ENCODE measurements at regions not wholly inside any gene's neighbourhood (a gene's known extent, or its start where the extent isn't known, plus 50 kb on each side); places are given as distances from the start of the nearest gene placed in this dataset.
A peak's percentile ranks its signal among the peaks of the same experiment; 100 is the strongest.

DNA sequence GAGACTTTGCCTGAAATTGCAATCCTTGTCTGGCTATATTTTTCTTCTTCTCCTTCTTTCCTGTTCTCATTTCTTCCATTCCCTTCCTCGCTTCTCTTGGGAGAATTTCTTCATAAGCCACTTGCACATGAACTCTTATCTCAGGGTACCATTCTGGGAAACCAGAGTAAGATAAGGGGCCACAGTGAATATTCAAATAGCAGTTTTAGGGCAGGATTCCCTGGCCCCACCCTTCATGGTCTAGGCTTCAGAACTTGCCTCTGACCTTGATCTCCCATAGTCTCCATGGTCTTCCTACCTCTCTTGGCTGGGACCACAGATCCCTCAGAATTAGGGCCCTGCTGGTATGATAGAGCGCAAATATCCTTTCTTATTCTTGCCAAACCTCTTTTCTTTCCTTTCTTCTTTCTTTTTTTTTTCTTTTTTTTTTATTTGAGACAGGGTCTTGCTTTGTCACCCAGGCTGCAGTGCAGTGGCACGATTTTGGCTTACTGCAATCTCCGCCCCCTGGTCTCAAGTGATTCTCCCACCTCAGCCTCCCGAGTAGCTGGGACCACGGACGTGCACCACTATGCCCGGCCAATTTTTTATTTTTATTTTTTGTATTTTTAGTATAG is 123.0 kb upstream of the CITED2 start (continued):
- TF ChIP-seq, protein P1, sequence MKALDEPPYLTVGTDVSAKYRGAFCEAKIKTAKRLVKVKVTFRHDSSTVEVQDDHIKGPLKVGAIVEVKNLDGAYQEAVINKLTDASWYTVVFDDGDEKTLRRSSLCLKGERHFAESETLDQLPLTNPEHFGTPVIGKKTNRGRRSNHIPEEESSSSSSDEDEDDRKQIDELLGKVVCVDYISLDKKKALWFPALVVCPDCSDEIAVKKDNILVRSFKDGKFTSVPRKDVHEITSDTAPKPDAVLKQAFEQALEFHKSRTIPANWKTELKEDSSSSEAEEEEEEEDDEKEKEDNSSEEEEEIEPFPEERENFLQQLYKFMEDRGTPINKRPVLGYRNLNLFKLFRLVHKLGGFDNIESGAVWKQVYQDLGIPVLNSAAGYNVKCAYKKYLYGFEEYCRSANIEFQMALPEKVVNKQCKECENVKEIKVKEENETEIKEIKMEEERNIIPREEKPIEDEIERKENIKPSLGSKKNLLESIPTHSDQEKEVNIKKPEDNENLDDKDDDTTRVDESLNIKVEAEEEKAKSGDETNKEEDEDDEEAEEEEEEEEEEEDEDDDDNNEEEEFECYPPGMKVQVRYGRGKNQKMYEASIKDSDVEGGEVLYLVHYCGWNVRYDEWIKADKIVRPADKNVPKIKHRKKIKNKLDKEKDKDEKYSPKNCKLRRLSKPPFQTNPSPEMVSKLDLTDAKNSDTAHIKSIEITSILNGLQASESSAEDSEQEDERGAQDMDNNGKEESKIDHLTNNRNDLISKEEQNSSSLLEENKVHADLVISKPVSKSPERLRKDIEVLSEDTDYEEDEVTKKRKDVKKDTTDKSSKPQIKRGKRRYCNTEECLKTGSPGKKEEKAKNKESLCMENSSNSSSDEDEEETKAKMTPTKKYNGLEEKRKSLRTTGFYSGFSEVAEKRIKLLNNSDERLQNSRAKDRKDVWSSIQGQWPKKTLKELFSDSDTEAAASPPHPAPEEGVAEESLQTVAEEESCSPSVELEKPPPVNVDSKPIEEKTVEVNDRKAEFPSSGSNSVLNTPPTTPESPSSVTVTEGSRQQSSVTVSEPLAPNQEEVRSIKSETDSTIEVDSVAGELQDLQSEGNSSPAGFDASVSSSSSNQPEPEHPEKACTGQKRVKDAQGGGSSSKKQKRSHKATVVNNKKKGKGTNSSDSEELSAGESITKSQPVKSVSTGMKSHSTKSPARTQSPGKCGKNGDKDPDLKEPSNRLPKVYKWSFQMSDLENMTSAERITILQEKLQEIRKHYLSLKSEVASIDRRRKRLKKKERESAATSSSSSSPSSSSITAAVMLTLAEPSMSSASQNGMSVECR (CRISPR knock-in tag; IDR thresholded peaks at IDR 0.05), result no peak
- TF ChIP-seq, protein P2, sequence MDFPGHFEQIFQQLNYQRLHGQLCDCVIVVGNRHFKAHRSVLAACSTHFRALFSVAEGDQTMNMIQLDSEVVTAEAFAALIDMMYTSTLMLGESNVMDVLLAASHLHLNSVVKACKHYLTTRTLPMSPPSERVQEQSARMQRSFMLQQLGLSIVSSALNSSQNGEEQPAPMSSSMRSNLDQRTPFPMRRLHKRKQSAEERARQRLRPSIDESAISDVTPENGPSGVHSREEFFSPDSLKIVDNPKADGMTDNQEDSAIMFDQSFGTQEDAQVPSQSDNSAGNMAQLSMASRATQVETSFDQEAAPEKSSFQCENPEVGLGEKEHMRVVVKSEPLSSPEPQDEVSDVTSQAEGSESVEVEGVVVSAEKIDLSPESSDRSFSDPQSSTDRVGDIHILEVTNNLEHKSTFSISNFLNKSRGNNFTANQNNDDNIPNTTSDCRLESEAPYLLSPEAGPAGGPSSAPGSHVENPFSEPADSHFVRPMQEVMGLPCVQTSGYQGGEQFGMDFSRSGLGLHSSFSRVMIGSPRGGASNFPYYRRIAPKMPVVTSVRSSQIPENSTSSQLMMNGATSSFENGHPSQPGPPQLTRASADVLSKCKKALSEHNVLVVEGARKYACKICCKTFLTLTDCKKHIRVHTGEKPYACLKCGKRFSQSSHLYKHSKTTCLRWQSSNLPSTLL (IDR thresholded peaks at IDR 0.05), result no peak
- TF ChIP-seq, protein P3, sequence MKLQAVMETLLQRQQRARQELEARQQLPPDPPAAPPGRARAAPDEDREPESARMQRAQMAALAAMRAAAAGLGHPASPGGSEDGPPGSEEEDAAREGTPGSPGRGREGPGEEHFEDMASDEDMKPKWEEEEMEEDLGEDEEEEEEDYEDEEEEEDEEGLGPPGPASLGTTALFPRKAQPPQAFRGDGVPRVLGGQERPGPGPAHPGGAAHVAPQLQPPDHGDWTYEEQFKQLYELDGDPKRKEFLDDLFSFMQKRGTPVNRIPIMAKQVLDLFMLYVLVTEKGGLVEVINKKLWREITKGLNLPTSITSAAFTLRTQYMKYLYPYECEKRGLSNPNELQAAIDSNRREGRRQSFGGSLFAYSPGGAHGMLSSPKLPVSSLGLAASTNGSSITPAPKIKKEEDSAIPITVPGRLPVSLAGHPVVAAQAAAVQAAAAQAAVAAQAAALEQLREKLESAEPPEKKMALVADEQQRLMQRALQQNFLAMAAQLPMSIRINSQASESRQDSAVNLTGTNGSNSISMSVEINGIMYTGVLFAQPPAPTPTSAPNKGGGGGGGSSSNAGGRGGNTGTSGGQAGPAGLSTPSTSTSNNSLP (IDR thresholded peaks at IDR 0.05; ENCODE audit: borderline replicate concordance, low read depth, low read length), result peak; percentile 72; the same call in 1 of the 2 replicates
- TF ChIP-seq JUND (IDR thresholded peaks at IDR 0.05; ENCODE audit: borderline replicate concordance, low read depth, low read length) (peak; percentile 67), JUND (tag; IDR thresholded peaks at IDR 0.05; ENCODE audit: borderline replicate concordance, low read depth, low read length) (peak; percentile 11; the same call in 1 of the 3 replicates), PYGO2 (tag; IDR thresholded peaks at IDR 0.05) (no peak), ZNF830 (CRISPR knock-in tag; IDR thresholded peaks at IDR 0.05) (no peak), SMARCA5 (IDR thresholded peaks at IDR 0.05) (no peak), TCFL5 (CRISPR knock-in tag; conservative IDR thresholded peaks at IDR 0.05) (no peak), IRF2 (CRISPR knock-in tag; IDR thresholded peaks at IDR 0.05) (no peak), TBL1XR1 (IDR thresholded peaks at IDR 0.05; ENCODE audit: low read length in 2 of 2) (peak; percentile 40 to 94; a peak in 2 of 4 replicates), POLR2G (IDR thresholded peaks at IDR 0.05; ENCODE audit: low read depth, low read length) (no peak)
- TF ChIP-seq, protein P4, sequence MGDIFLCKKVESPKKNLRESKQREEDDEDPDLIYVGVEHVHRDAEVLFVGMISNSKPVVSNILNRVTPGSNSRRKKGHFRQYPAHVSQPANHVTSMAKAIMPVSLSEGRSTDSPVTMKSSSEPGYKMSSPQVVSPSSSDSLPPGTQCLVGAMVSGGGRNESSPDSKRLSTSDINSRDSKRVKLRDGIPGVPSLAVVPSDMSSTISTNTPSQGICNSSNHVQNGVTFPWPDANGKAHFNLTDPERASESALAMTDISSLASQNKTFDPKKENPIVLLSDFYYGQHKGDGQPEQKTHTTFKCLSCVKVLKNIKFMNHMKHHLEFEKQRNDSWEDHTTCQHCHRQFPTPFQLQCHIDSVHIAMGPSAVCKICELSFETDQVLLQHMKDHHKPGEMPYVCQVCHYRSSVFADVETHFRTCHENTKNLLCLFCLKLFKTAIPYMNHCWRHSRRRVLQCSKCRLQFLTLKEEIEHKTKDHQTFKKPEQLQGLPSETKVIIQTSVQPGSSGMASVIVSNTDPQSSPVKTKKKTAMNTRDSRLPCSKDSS (IDR thresholded peaks at IDR 0.05; ENCODE audit: low read depth, partially characterized antibody), result no peak

Measured in K562 (cell line).